Uterus (tissue), 2 donors: ENCODE measurements at regions not wholly inside any gene's neighbourhood (a gene's known extent, or its start where the extent isn't known, plus 50 kb on each side); places are given as distances from the start of the nearest gene placed in this dataset.

Experiments used
- CTCF ChIP-seq, 4 experiments: fragments of 200-600 bp in 2 of 4; fragments of 450-650 bp in 2 of 4; sonication (generic) in 2 of 4; IDR thresholded peaks; one replicate each; pipeline ENCODE4 v1.5.1; 2016 to 2019; ENCODE audit warnings: antibody characterized with exemption in 4 of 4, mild to moderate bottlenecking in 2 of 4, moderate library complexity in 1 of 4
- POLR2A ChIP-seq, 2 donors: fragments of 450-650 bp; IDR thresholded peaks; one replicate each; pipeline ENCODE4 v1.6.1; 2016; ENCODE audit warnings: antibody characterized with exemption in 2 of 2, mild to moderate bottlenecking in 1 of 2, moderate library complexity in 1 of 2

GRCh38 chr5:141735823-141736222, 53.8 kb upstream of the ARAP3 start:
- TF ChIP-seq CTCF (IDR thresholded peaks at IDR 0.05) (no peak), POLR2A (IDR thresholded peaks at IDR 0.05) (no peak)
